IMR-90 (cell line): ENCODE measurements at regions not wholly inside any gene's neighbourhood (a gene's known extent, or its start where the extent isn't known, plus 50 kb on each side); places are given as distances from the start of the nearest gene placed in this dataset.

Source experiments
- BHLHE40 ChIP-seq: fragments of 150-350 bp; IDR thresholded peaks from 2 replicates; pipeline ENCODE4 v1.6.1; 2016; ENCODE audit warnings: mild to moderate bottlenecking, low read depth, low read length
- CTCF ChIP-seq: conservative IDR thresholded peaks from 2 replicates; pipeline ENCODE4 v1.5.1; 2012; ENCODE audit warnings: mild to moderate bottlenecking, low read depth, low read length, improper control_type of control experiment
- RAD21 ChIP-seq: IDR thresholded peaks from 2 replicates; pipeline ENCODE4 v1.6.1; 2012; ENCODE audit warnings: low read length, improper control_type of control experiment
- RCOR1 ChIP-seq: IDR thresholded peaks from 2 replicates; pipeline ENCODE4 v1.6.1; 2012; ENCODE audit warnings: mild to moderate bottlenecking, low read length, improper control_type of control experiment; ENCODE audit not compliant: insufficient replicate concordance
- SMC3 ChIP-seq: fragments of 150-350 bp; IDR thresholded peaks from 2 replicates; pipeline ENCODE4 v1.6.1; 2016; ENCODE audit warnings: low read depth, mild to moderate bottlenecking, antibody characterized with exemption, low read length, moderate library complexity

DNA sequence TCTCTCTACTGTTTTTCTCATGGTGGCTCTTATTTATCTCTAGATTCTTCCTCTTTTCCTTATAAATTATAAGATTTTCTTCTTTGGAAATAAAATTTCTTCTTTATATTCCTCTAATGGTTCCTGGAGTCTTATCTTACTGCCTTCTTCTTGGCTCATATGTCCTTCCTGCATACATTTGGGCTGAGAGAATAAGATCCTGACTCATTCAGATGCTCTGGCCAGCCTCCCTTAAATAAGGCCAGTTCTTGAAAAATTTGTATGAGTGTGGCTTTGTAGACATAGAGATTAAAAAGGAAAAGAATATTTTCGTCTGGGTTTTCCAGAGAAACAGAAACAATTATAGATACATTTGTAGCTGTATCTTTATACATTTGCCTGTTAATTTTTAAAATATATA is 411.3 kb downstream of the KIF20B start:
- TF ChIP-seq BHLHE40 (no peak), CTCF (no peak), RAD21 (no peak), RCOR1 (no peak), SMC3 (no peak)
